A549 (cell line): ENCODE measurements at regions not wholly inside any gene's neighbourhood (a gene's known extent, or its start where the extent isn't known, plus 50 kb on each side); places are given as distances from the start of the nearest gene placed in this dataset.

Experiments used
- ATAC-seq, 2 experiments: fragments of 200-7000 bp in 1 of 2; fragments of >200 bp in 1 of 2; cut with Nextera tagmentation in 1 of 2; cut with Tn5 transposase in 1 of 2; 3 replicates each; pipeline versions ENCODE4 v1.8.0 to v1.9.1; 2018 to 2020; ENCODE audit warnings: mild to moderate bottlenecking in 1 of 2, moderate library complexity in 1 of 2
- CTCF ChIA-PET: fragments of 300-600 bp; sonication (Branson Sonifier 250); formaldehyde crosslinking; extraction: SDS; loops from one replicate; lab custom pipeline; 2021; ENCODE audit warnings: antibody characterized with exemption, inconsistent platforms; lab: Yijun Ruan, JAX
- POLR2A ChIA-PET: fragments of 350-600 bp; formaldehyde crosslinking; extraction: SDS; loops from one replicate; lab custom pipeline; 2021; ENCODE audit warnings: antibody characterized with exemption, inconsistent platforms; lab: Yijun Ruan, JAX
- DNase-seq, 2 experiments: peaks; one replicate each; pipeline versions ENCODE4 v3.0.0 to v3.0.0-alpha.2; 2011 to 2016; ENCODE audit warnings: low read depth in 1 of 2, low spot score in 1 of 2
- FAIRE-seq: peaks from 2 replicates; lab custom pipeline; 2011; peaks lifted over from hg19 to GRCh38; lab: Jason Lieb, UNC
- H3K27ac ChIP-seq, 2 experiments: fragments of >200 bp; sonication (Bioruptor Twin); formaldehyde crosslinking; 3 replicates each; pipeline ENCODE4 v1.5.1; 2016 to 2017
- H3K4me1 ChIP-seq: fragments of >200 bp; sonication (Bioruptor Twin); formaldehyde crosslinking; 3 replicates; pipeline ENCODE4 v1.6.1; 2016
- H3K4me2 ChIP-seq: fragments of >200 bp; sonication (Bioruptor Twin); formaldehyde crosslinking; 3 replicates; pipeline ENCODE4 v1.6.1; 2016
- H3K4me3 ChIP-seq: fragments of >200 bp; sonication (Bioruptor Twin); formaldehyde crosslinking; 3 replicates; pipeline ENCODE4 v1.5.1; 2016
- H3K9me3 ChIP-seq: fragments of >200 bp; sonication (Bioruptor Twin); formaldehyde crosslinking; 3 replicates; pipeline ENCODE4 v1.6.1; 2016
- BCL3 ChIP-seq: fragments of >200 bp; sonication (Bioruptor Twin); formaldehyde crosslinking; IDR thresholded peaks from 3 replicates; pipeline ENCODE4 v1.6.1; 2016
- CTCF ChIP-seq: fragments of >200 bp; sonication (Bioruptor Twin); formaldehyde crosslinking; IDR thresholded peaks from 3 replicates; pipeline ENCODE4 v1.5.1; 2016
- E2F6 ChIP-seq: IDR thresholded peaks from 2 replicates; pipeline ENCODE4 v1.6.1; 2012; ENCODE audit warnings: low read depth, borderline replicate concordance
- EHF ChIP-seq: fragments of 250-450 bp; sonication (Bioruptor Pico); IDR thresholded peaks from 2 replicates; pipeline ENCODE4 v1.5.0; 2020; ENCODE audit warnings: mild to moderate bottlenecking
- EHMT2 ChIP-seq: fragments of 200-600 bp; sonication (generic); IDR thresholded peaks from 2 replicates; pipeline ENCODE4 v1.6.1; 2016; ENCODE audit warnings: antibody characterized with exemption, low read depth, mild to moderate bottlenecking, moderate library complexity
- ELK1 ChIP-seq: fragments of 150-350 bp; IDR thresholded peaks from 2 replicates; pipeline ENCODE4 v1.6.1; 2014; ENCODE audit warnings: low read depth, mild to moderate bottlenecking, low read length
- EP300 ChIP-seq, 2 experiments: fragments of >200 bp; sonication (Bioruptor Twin); formaldehyde crosslinking; IDR thresholded peaks; 2 replicates in 1 of 2; 3 replicates in 1 of 2; pipeline ENCODE4 v1.6.1; 2016 to 2017
- ESRRA ChIP-seq: fragments of 150-350 bp; IDR thresholded peaks from 2 replicates; pipeline ENCODE4 v1.6.1; 2014; ENCODE audit warnings: mild to moderate bottlenecking, low read length, borderline replicate concordance
- FOSL2 ChIP-seq, 2 experiments: fragments of 450-650 bp in 1 of 2; fragments of >200 bp in 1 of 2; sonication (Bioruptor Twin) in 1 of 2; formaldehyde crosslinking; IDR thresholded peaks; 2 replicates each; pipeline versions ENCODE4 v1.5.0 to v1.6.1; 2016 to 2020; ENCODE audit warnings: mild to moderate bottlenecking in 1 of 2, moderate library complexity in 1 of 2
- FOXS1 ChIP-seq: fragments of 250-450 bp; sonication (Bioruptor Pico); IDR thresholded peaks from 2 replicates; pipeline ENCODE4 v1.5.0; 2020; ENCODE audit warnings: mild to moderate bottlenecking, moderate library complexity
- GATA3 ChIP-seq: IDR thresholded peaks from 2 replicates; pipeline ENCODE4 v1.6.1; 2012; ENCODE audit warnings: borderline replicate concordance
- HMGXB4 ChIP-seq: fragments of 250-450 bp; sonication (Bioruptor Pico); IDR thresholded peaks from 2 replicates; pipeline ENCODE4 v1.5.0; 2021; ENCODE audit warnings: mild to moderate bottlenecking, moderate library complexity, borderline replicate concordance
- HOXB13 ChIP-seq: fragments of 250-450 bp; sonication (Bioruptor Pico); IDR thresholded peaks from 2 replicates; pipeline ENCODE4 v1.5.0; 2020; ENCODE audit warnings: low read depth, mild to moderate bottlenecking, moderate library complexity
- HOXB5 ChIP-seq: fragments of 250-450 bp; sonication (Bioruptor Pico); IDR thresholded peaks from 2 replicates; pipeline ENCODE4 v1.5.0; 2020; ENCODE audit warnings: mild to moderate bottlenecking, moderate library complexity
- JUNB ChIP-seq: fragments of >200 bp; sonication (Bioruptor Twin); formaldehyde crosslinking; IDR thresholded peaks from 2 replicates; pipeline ENCODE4 v1.6.1; 2016
- MAX ChIP-seq: IDR thresholded peaks from 2 replicates; pipeline ENCODE4 v1.6.1; 2012
- NFE2L2 ChIP-seq: fragments of 150-350 bp; conservative IDR thresholded peaks from 2 replicates; pipeline ENCODE4 v1.6.1; 2014; ENCODE audit warnings: low read length
- NR3C1 ChIP-seq: fragments of >200 bp; sonication (Bioruptor Twin); formaldehyde crosslinking; IDR thresholded peaks from 3 replicates; pipeline ENCODE4 v1.6.1; 2017
- POLR2AphosphoS2 ChIP-seq: conservative IDR thresholded peaks from 2 replicates; pipeline ENCODE4 v1.6.1; 2012; ENCODE audit warnings: low read length, improper control_type of control experiment, inconsistent platforms
- RNF2 ChIP-seq: fragments of 200-600 bp; sonication (generic); IDR thresholded peaks from 2 replicates; pipeline ENCODE4 v1.6.1; 2016; ENCODE audit warnings: low read depth, mild to moderate bottlenecking, antibody characterized with exemption, moderate library complexity, borderline replicate concordance
- SREBF2 ChIP-seq: fragments of 450-650 bp; IDR thresholded peaks from 2 replicates; pipeline ENCODE4 v1.6.1; 2014; ENCODE audit warnings: mild to moderate bottlenecking, moderate library complexity
- TP53 ChIP-seq: fragments of 250-450 bp; sonication (Bioruptor Pico); IDR thresholded peaks from 2 replicates; pipeline ENCODE4 v1.5.0; 2021; ENCODE audit warnings: mild to moderate bottlenecking, moderate library complexity
- ZFP36 ChIP-seq: fragments of 450-650 bp; IDR thresholded peaks from 2 replicates; pipeline ENCODE4 v1.6.1; 2014; ENCODE audit warnings: borderline replicate concordance; ENCODE audit not compliant: partially characterized antibody
- ZNF302 ChIP-seq: fragments of 250-450 bp; sonication (Bioruptor Pico); IDR thresholded peaks from 2 replicates; pipeline ENCODE4 v1.9.0; 2021; ENCODE audit warnings: inconsistent platforms, mild to moderate bottlenecking, moderate library complexity
- WGBS: methylation state at CpG from one replicate; pipeline ENCODE4 v1.1.6; 2017; ENCODE audit errors: missing lambda C conversion rate; 5-methylcytosine and 5-hydroxymethylcytosine counted together

GRCh38 chr16:50909831-50910735, 168.2 kb downstream of the CYLD start:
- ChIA-PET POLR2A (no interaction called here), CTCF (interaction anchor here (1.0 kb wide), 1 partner anchor 15 kb away, joined by 3 read pairs; no protein-coding TSS in a partner anchor)
- FAIRE-seq = no peak
- WGBS = 23% methylated on average over 10 of the region's 10 CpGs
- TF ChIP-seq ZNF302 (CRISPR knock-in tag) (no peak), MAX (no peak), BCL3 (no peak), EP300 (IDR thresholded peaks at IDR 0.05) (no peak), ESRRA (no peak)
- TF ChIP-seq, all 56 proteins: peak for 0
- DNase-seq (no peak), ATAC-seq (no peak)
- Histone ChIP-seq H3K4me1 (no peaks in the 10 kb centered on the region), H3K4me3 (no peak overlapping the region), H3K9me3 (no peaks in the 10 kb centered on the region), H3K4me2 (no peak overlapping the region), H3K27ac (no peak overlapping the region)

- Histone ChIP-seq H3K9me3 (no peaks in the 10 kb centered on the region), H3K27ac (no peak overlapping the region), H3K4me3 (no peak overlapping the region), H3K4me2 (no peak overlapping the region), H3K4me1 (no peaks in the 10 kb centered on the region)
- ChIA-PET POLR2A (no interaction called here), CTCF (interaction anchor here (0.6 kb wide), 1 partner anchor 950 kb away, joined by 3 read pairs; no protein-coding TSS in a partner anchor)
- ATAC-seq (no peak), DNase-seq (no peak), FAIRE-seq (no peak)
- 38% methylated on average over 7 of the region's 7 CpGs for WGBS
- TF ChIP-seq HMGXB4 (CRISPR knock-in tag) (no peak), EHF (CRISPR knock-in tag) (no peak), ELK1 (no peak), E2F6 (no peak), NR3C1 (no peak), TP53 (CRISPR knock-in tag) (no peak), POLR2AphosphoS2 (no peak), HOXB5 (no peak), RNF2 (no peak), ZFP36 (no peak), FOXS1 (no peak)
Measured at GRCh38 chr16:50908468-50908867, 166.6 kb downstream of the CYLD start.

- Histone ChIP-seq H3K9me3 (no peaks in the 10 kb centered on the region), H3K4me3 (no peak overlapping the region), H3K27ac (no peak overlapping the region), H3K4me2 (no peak overlapping the region), H3K4me1 (no peaks in the 10 kb centered on the region)
- ChIA-PET POLR2A (no interaction called here), CTCF (interaction anchor here (0.6 kb wide), 1 partner anchor 765 kb away, joined by 3 read pairs; no protein-coding TSS in a partner anchor)
- 5% methylated on average over 10 of the region's 10 CpGs for WGBS
- ATAC-seq (no peak), DNase-seq (no peak), FAIRE-seq (no peak)
- TF ChIP-seq NFE2L2 (no peak), FOSL2 (IDR thresholded peaks at IDR 0.05) (no peak), FOSL2 (CRISPR knock-in tag; IDR thresholded peaks at IDR 0.05) (no peak), ZFP36 (no peak), SREBF2 (no peak), EHF (CRISPR knock-in tag) (no peak), GATA3 (no peak), CTCF (no peak), EHMT2 (no peak), POLR2AphosphoS2 (no peak), JUNB (no peak), ELK1 (no peak), HOXB13 (CRISPR knock-in tag) (no peak)
Measured at GRCh38 chr16:50906454-50906853, 164.6 kb downstream of the CYLD start.
